Neural cell (in vitro differentiated cells): ENCODE measurements at regions not wholly inside any gene's neighbourhood (a gene's known extent, or its start where the extent isn't known, plus 50 kb on each side); places are given as distances from the start of the nearest gene placed in this dataset.

ENCODE experiments used
- H2AFZ ChIP-seq: fragments of 200-600, 300-800 bp; sonication (generic), shearing (Covaris generic); 2 replicates; pipeline ENCODE4 v1.6.0; 2014; ENCODE audit warnings: low read depth, mild to moderate bottlenecking, antibody characterized with exemption, low read length, moderate library complexity
- H3F3A ChIP-seq: fragments of 200-600 bp; shearing (Covaris generic); 2 replicates; pipeline ENCODE4 v1.6.1; 2016; ENCODE audit warnings: mild to moderate bottlenecking, moderate library complexity, mixed read lengths, antibody characterized with exemption, low read length; ENCODE audit not compliant: insufficient read depth, poor library complexity, severe bottlenecking
- H3K27ac ChIP-seq: fragments of 200-600, 300-800 bp; sonication (generic), shearing (Covaris generic); 2 replicates; pipeline ENCODE4 v1.5.1; 2014; ENCODE audit warnings: mild to moderate bottlenecking, low read length, moderate library complexity
- H3K27me3 ChIP-seq: fragments of 300-800, 200-600 bp; sonication (generic), shearing (Covaris generic); 2 replicates; pipeline ENCODE4 v1.6.0; 2014; ENCODE audit warnings: mild to moderate bottlenecking, low read depth, low read length, moderate library complexity; ENCODE audit not compliant: insufficient read depth
- H3K36me3 ChIP-seq: fragments of 300-800, 200-600 bp; sonication (generic), shearing (Covaris generic); 2 replicates; pipeline ENCODE4 v1.5.1; 2014; ENCODE audit warnings: mild to moderate bottlenecking, antibody characterized with exemption, low read length, moderate library complexity; ENCODE audit not compliant: insufficient read depth
- H3K4me2 ChIP-seq: fragments of 300-800, 200-600 bp; sonication (generic), shearing (Covaris generic); 2 replicates; pipeline ENCODE4 v1.6.0; 2014; ENCODE audit warnings: mild to moderate bottlenecking, low read length
- H3K4me3 ChIP-seq: fragments of 300-800, 200-600 bp; sonication (generic), shearing (Covaris generic); 2 replicates; pipeline ENCODE4 v1.5.1; 2014; ENCODE audit warnings: mild to moderate bottlenecking, low read length, moderate library complexity
- H3K79me2 ChIP-seq: fragments of 200-600 bp; shearing (Covaris generic); replicated peaks from 2 replicates; pipeline ENCODE4 v1.6.0; 2014; ENCODE audit warnings: mild to moderate bottlenecking, low read length, moderate library complexity; ENCODE audit not compliant: insufficient read depth
- H3K9ac ChIP-seq: fragments of 300-800, 200-600 bp; sonication (generic), shearing (Covaris generic); 2 replicates; pipeline ENCODE4 v1.6.1; 2016; ENCODE audit warnings: mild to moderate bottlenecking, low read length, mixed read lengths
- H3K9me2 ChIP-seq: fragments of 200-600 bp; shearing (Covaris generic); 2 replicates; pipeline ENCODE4 v1.6.1; 2016; ENCODE audit warnings: mild to moderate bottlenecking, low read length, mixed read lengths; ENCODE audit not compliant: insufficient read depth
- H3K9me3 ChIP-seq: fragments of 200-600, 300-800 bp; sonication (generic), shearing (Covaris generic); 2 replicates; pipeline ENCODE4 v1.6.1; 2016; ENCODE audit warnings: mild to moderate bottlenecking, mixed run types, low read length, moderate library complexity, mixed read lengths
- H4K20me1 ChIP-seq: fragments of 200-600 bp; shearing (Covaris generic); 2 replicates; pipeline ENCODE4 v1.6.1; 2016; ENCODE audit warnings: mild to moderate bottlenecking, mixed run types; ENCODE audit not compliant: insufficient read depth
- EP300 ChIP-seq: fragments of 450-650 bp; conservative IDR thresholded peaks from 2 replicates; pipeline ENCODE4 v1.6.1; 2014; ENCODE audit warnings: antibody characterized with exemption, mild to moderate bottlenecking, moderate library complexity; ENCODE audit not compliant: poor library complexity, severe bottlenecking
- EZH2 ChIP-seq: fragments of 200-600, 300-800 bp; shearing (Covaris generic), sonication (generic); IDR thresholded peaks from 2 replicates; pipeline ENCODE4 v1.6.1; 2014; ENCODE audit warnings: antibody characterized with exemption, low read length, borderline replicate concordance, mild to moderate bottlenecking; ENCODE audit not compliant: insufficient read depth, poor library complexity, severe bottlenecking
- MXI1 ChIP-seq: fragments of 450-650 bp; conservative IDR thresholded peaks from 2 replicates; pipeline ENCODE4 v1.6.1; 2014; ENCODE audit warnings: antibody characterized with exemption, mild to moderate bottlenecking; ENCODE audit not compliant: poor library complexity, severe bottlenecking
- POLR2AphosphoS5 ChIP-seq: IDR thresholded peaks from 2 replicates; pipeline ENCODE4 v1.6.1; 2012
- RAD21 ChIP-seq: fragments of 450-650 bp; conservative IDR thresholded peaks from 2 replicates; pipeline ENCODE4 v1.6.1; 2014; ENCODE audit warnings: antibody characterized with exemption, mild to moderate bottlenecking, moderate library complexity
- REST ChIP-seq: IDR thresholded peaks from 2 replicates; pipeline ENCODE4 v1.6.1; 2012; ENCODE audit warnings: borderline replicate concordance
- SMC3 ChIP-seq: fragments of 450-650 bp; conservative IDR thresholded peaks from 2 replicates; pipeline ENCODE4 v1.6.1; 2014; ENCODE audit warnings: antibody characterized with exemption, mild to moderate bottlenecking, moderate library complexity; ENCODE audit not compliant: poor library complexity
- TAF1 ChIP-seq: IDR thresholded peaks from 2 replicates; pipeline ENCODE4 v1.6.1; 2012; ENCODE audit warnings: low read depth
- TF ChIP-seq, protein P1 (sequence below): fragments of 450-650 bp; IDR thresholded peaks from 2 replicates; pipeline ENCODE4 v1.5.1; 2014; ENCODE audit warnings: antibody characterized with exemption, mild to moderate bottlenecking, moderate library complexity; ENCODE audit not compliant: poor library complexity, severe bottlenecking

GRCh38 chr6:792662-793061 is 99.7 kb upstream of the EXOC2 start:
- Histone ChIP-seq H2AFZ (no peak overlapping the region), H3K27me3 (peaks cover 6% of the 10 kb centered on the region), H3K9me3 (no peaks in the 10 kb centered on the region), H3K79me2 (no peaks in the 10 kb centered on the region), H3K4me3 (no peak overlapping the region), H3K9me2 (no peaks in the 10 kb centered on the region), H3K4me2 (no peak overlapping the region), H3K36me3 (no peaks in the 10 kb centered on the region), H4K20me1 (no peaks in the 10 kb centered on the region), H3K9ac (no peak overlapping the region), H3K27ac (no peak overlapping the region), H3F3A (no peaks in the 10 kb centered on the region)
- no peak for TF ChIP-seq EZH2
- TF ChIP-seq RAD21, result no peak
- TF ChIP-seq, protein P1, sequence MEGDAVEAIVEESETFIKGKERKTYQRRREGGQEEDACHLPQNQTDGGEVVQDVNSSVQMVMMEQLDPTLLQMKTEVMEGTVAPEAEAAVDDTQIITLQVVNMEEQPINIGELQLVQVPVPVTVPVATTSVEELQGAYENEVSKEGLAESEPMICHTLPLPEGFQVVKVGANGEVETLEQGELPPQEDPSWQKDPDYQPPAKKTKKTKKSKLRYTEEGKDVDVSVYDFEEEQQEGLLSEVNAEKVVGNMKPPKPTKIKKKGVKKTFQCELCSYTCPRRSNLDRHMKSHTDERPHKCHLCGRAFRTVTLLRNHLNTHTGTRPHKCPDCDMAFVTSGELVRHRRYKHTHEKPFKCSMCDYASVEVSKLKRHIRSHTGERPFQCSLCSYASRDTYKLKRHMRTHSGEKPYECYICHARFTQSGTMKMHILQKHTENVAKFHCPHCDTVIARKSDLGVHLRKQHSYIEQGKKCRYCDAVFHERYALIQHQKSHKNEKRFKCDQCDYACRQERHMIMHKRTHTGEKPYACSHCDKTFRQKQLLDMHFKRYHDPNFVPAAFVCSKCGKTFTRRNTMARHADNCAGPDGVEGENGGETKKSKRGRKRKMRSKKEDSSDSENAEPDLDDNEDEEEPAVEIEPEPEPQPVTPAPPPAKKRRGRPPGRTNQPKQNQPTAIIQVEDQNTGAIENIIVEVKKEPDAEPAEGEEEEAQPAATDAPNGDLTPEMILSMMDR, result no peak

GRCh38 chr6:788058-788457 is 95.1 kb upstream of the EXOC2 start:
- Histone ChIP-seq H3K27ac (no peak overlapping the region), H3K9me3 (no peaks in the 10 kb centered on the region), H3K4me2 (no peak overlapping the region), H3F3A (no peaks in the 10 kb centered on the region), H3K9me2 (no peaks in the 10 kb centered on the region), H3K79me2 (no peaks in the 10 kb centered on the region), H3K9ac (no peak overlapping the region), H3K36me3 (no peaks in the 10 kb centered on the region), H3K27me3 (no peaks in the 10 kb centered on the region), H3K4me3 (no peak overlapping the region), H4K20me1 (no peaks in the 10 kb centered on the region), H2AFZ (no peak overlapping the region)
- TF ChIP-seq, protein P1, result no peak
- no peak for TF ChIP-seq POLR2AphosphoS5
- no peak for TF ChIP-seq MXI1
- TF ChIP-seq EZH2, result no peak
- TF ChIP-seq RAD21, result no peak
- TF ChIP-seq EP300, result no peak
- no peak for TF ChIP-seq SMC3
- TF ChIP-seq REST, result no peak
- no peak for TF ChIP-seq TAF1
